ENCODE measurements at regions not wholly inside any gene's neighbourhood (a gene's known extent, or its start where the extent isn't known, plus 50 kb on each side); places are given as distances from the start of the nearest gene placed in this dataset.

DNA sequence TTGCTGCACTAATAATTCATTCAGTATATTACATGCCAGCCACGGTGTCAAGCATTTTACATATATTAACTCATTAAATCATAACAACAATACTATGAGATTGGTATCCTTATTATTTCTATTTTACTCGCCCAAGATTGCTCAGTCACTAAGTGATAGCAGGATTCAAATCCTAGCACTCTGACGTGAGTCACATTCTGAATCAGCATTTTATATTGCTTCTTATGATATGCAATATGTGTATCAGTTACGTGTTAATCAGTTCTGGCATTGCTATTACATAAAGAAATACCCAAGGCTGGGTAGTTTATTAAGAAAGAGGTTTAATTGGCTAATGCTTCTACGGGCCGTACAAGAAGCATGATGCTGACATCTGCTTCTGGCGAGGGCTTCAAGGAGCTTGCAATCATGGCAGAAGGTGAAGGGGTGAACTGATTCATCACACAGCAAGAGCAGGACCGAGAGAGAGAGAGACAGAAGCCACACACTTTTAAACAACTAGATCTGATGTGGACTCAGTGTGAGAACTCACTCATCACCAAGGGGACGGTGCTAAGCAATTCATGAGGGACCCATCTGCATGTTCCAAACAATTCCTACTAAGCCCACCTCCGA is 166.5 kb upstream of the TMCO5A start:
- TF ChIP-seq POLR2A (IDR thresholded peaks at IDR 0.05) = no peak
- TF ChIP-seq, protein P1, sequence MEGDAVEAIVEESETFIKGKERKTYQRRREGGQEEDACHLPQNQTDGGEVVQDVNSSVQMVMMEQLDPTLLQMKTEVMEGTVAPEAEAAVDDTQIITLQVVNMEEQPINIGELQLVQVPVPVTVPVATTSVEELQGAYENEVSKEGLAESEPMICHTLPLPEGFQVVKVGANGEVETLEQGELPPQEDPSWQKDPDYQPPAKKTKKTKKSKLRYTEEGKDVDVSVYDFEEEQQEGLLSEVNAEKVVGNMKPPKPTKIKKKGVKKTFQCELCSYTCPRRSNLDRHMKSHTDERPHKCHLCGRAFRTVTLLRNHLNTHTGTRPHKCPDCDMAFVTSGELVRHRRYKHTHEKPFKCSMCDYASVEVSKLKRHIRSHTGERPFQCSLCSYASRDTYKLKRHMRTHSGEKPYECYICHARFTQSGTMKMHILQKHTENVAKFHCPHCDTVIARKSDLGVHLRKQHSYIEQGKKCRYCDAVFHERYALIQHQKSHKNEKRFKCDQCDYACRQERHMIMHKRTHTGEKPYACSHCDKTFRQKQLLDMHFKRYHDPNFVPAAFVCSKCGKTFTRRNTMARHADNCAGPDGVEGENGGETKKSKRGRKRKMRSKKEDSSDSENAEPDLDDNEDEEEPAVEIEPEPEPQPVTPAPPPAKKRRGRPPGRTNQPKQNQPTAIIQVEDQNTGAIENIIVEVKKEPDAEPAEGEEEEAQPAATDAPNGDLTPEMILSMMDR (IDR thresholded peaks at IDR 0.05) = no peak

Measured in testis (tissue), 2 donors.